Astrocyte of the cerebellum (primary cell): ENCODE measurements at regions not wholly inside any gene's neighbourhood (a gene's known extent, or its start where the extent isn't known, plus 50 kb on each side); places are given as distances from the start of the nearest gene placed in this dataset.
"Not testable (repeated sequence)": the region's sequence is repeated elsewhere in the genome, so short reads cannot be mapped to it uniquely, and the experiment has no call there.

Experiments used
- DNase-seq: peaks from one replicate; pipeline ENCODE4 v3.0.0-alpha.2; 2011; ENCODE audit warnings: low read depth
- H3K4me3 ChIP-seq: 2 replicates; pipeline ENCODE4 v1.5.1; 2011; ENCODE audit warnings: mild to moderate bottlenecking, low read depth, low read length, moderate library complexity
- CTCF ChIP-seq: IDR thresholded peaks from 2 replicates; pipeline ENCODE4 v1.5.1; 2012; ENCODE audit warnings: low read length, low read depth, moderate library complexity, mild to moderate bottlenecking; ENCODE audit errors: missing control alignments
- in situ Hi-C: cut with HindIII; loops from 2 replicates; pipeline ENCODE4 v1.10.0; 2017; ENCODE audit warnings: low sequenced_read_pairs

- no peak for TF ChIP-seq CTCF
Observed at GRCh38 chr14:66009089-66009488, 477.1 kb upstream of the CCDC196 start.

GRCh38 chr14:66010695-66011094 lies 475.5 kb upstream of the CCDC196 start:
- in situ Hi-C loops = no loop called here
- H3K4me3 ChIP-seq = no peak overlapping the region
- no peak for TF ChIP-seq CTCF
- DNase-seq = no peak

More at GRCh38 chr14:66009089-66009488, 477.1 kb upstream of the CCDC196 start:
- no peak overlapping the region for H3K4me3 ChIP-seq
- DNase-seq = peak; percentile 58
- in situ Hi-C loops = no loop called here

GRCh38 chr14:66011855-66012254 lies 474.3 kb upstream of the CCDC196 start:
- in situ Hi-C loops = no loop called here
- DNase-seq = no peak
- TF ChIP-seq CTCF = no peak
- H3K4me3 ChIP-seq = no peak overlapping the region

- in situ Hi-C loops, DNase-seq, H3K4me3 ChIP-seq: not testable (repeated sequence)
Observed at GRCh38 chr14:66013607-66014006, 472.6 kb upstream of the CCDC196 start.

GRCh38 chr14:66015071-66015780 lies 470.9 kb upstream of the CCDC196 start:
- no peak for DNase-seq
- TF ChIP-seq CTCF = no peak
- in situ Hi-C loops = loop anchor here (5.0 kb wide), 1 partner anchor 37 kb away; no protein-coding TSS in a partner anchor
- no peak overlapping the region for H3K4me3 ChIP-seq

DNA sequence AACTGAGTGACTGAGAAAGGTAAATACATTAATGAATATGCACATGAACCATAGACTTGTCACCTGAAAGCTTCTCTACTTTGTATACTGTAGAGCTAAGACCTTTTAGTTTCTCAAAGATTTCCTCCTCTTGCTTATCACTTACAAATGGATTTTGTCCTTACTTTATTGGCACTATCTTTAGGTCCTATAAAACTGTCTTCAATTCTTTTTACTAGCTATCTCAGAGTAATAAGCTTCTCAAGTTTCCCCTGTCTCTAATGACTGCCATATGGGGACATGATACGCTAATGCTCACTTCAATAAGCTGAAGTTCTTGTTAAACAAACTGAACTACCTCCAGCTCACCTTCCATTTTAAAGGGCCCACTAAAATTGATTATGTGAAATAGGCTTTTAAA lies 468.2 kb upstream of the CCDC196 start:
- no peak for TF ChIP-seq CTCF
- no peak overlapping the region for H3K4me3 ChIP-seq
- in situ Hi-C loops = loop anchor here (5.0 kb wide), 1 partner anchor 34 kb away; no protein-coding TSS in a partner anchor
- DNase-seq = no peak

- TF ChIP-seq CTCF = no peak
- H3K4me3 ChIP-seq = no peak overlapping the region
- in situ Hi-C loops = no loop called here
- no peak for DNase-seq
Observed at GRCh38 chr14:66022526-66022925, 463.6 kb upstream of the CCDC196 start.
